ENCODE measurements at regions not wholly inside any gene's neighbourhood (a gene's known extent, or its start where the extent isn't known, plus 50 kb on each side); places are given as distances from the start of the nearest gene placed in this dataset.

GRCh38 chr15:61746589-61746988 lies 313.7 kb downstream of the VPS13C start:
- Histone ChIP-seq H3K9me3 (ENCODE audit: control insufficient read depth in 3 of 3, low read length in 3 of 3) (no peaks in the 10 kb centered on the region), H3K27me3 (ENCODE audit: control insufficient read depth in 3 of 3, insufficient read depth in 3 of 3, low read length in 3 of 3) (no peaks in the 10 kb centered on the region), H3K4me3 (ENCODE audit: low read length in 3 of 3) (no peak overlapping the region), H3K27ac (ENCODE audit: low read depth, low read length) (no peak overlapping the region), H3K4me1 (ENCODE audit: control insufficient read depth in 3 of 3, insufficient read depth in 3 of 3, low read length in 3 of 3) (no peaks in the 10 kb centered on the region), H3K36me3 (ENCODE audit: control insufficient read depth in 3 of 3, insufficient read depth in 3 of 3, low read length in 3 of 3) (no peaks in the 10 kb centered on the region), H3K9ac (ENCODE audit: low read depth in 1 of 3, low read length in 3 of 3) (no peak overlapping the region)

GRCh38 chr15:61743345-61743909 lies 316.8 kb downstream of the VPS13C start:
- Histone ChIP-seq H3K4me1 (ENCODE audit: control insufficient read depth in 3 of 3, insufficient read depth in 3 of 3, low read length in 3 of 3) (no peaks in the 10 kb centered on the region), H3K4me3 (ENCODE audit: low read length in 3 of 3) (no peak overlapping the region), H3K27ac (ENCODE audit: low read depth, low read length) (no peak overlapping the region), H3K27me3 (ENCODE audit: control insufficient read depth in 3 of 3, insufficient read depth in 3 of 3, low read length in 3 of 3) (no peaks in the 10 kb centered on the region), H3K9me3 (ENCODE audit: control insufficient read depth in 3 of 3, low read length in 3 of 3) (no peaks in the 10 kb centered on the region), H3K9ac (ENCODE audit: low read depth in 1 of 3, low read length in 3 of 3) (no peak overlapping the region), H3K36me3 (ENCODE audit: control insufficient read depth in 3 of 3, insufficient read depth in 3 of 3, low read length in 3 of 3) (no peaks in the 10 kb centered on the region)

DNA sequence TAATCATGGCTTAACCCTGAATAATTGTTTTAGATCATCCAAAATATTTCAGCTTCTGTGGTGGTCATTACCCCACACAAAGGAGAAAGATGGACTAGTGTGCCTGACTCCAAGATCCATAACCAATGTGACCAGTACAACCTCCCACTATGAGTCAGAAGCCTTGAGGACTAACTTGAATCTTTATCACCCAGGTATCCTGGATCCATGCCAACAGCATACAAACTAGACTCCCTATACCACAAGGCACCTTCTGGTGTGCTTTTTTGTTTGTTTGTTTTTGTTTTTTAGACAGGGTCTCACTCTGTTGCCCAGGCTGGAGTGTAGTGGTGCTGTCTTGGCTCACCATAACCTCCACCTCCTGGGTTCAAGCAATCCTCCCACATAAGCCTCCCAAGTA lies 317.7 kb downstream of the VPS13C start:
- Histone ChIP-seq H3K9ac (ENCODE audit: low read depth in 1 of 3, low read length in 3 of 3) (no peak overlapping the region), H3K36me3 (ENCODE audit: control insufficient read depth in 3 of 3, insufficient read depth in 3 of 3, low read length in 3 of 3) (no peaks in the 10 kb centered on the region), H3K9me3 (ENCODE audit: control insufficient read depth in 3 of 3, low read length in 3 of 3) (no peaks in the 10 kb centered on the region), H3K27me3 (ENCODE audit: control insufficient read depth in 3 of 3, insufficient read depth in 3 of 3, low read length in 3 of 3) (no peaks in the 10 kb centered on the region), H3K4me1 (ENCODE audit: control insufficient read depth in 3 of 3, insufficient read depth in 3 of 3, low read length in 3 of 3) (no peaks in the 10 kb centered on the region), H3K27ac (ENCODE audit: low read depth, low read length) (no peak overlapping the region), H3K4me3 (ENCODE audit: low read length in 3 of 3) (no peak overlapping the region)

DNA sequence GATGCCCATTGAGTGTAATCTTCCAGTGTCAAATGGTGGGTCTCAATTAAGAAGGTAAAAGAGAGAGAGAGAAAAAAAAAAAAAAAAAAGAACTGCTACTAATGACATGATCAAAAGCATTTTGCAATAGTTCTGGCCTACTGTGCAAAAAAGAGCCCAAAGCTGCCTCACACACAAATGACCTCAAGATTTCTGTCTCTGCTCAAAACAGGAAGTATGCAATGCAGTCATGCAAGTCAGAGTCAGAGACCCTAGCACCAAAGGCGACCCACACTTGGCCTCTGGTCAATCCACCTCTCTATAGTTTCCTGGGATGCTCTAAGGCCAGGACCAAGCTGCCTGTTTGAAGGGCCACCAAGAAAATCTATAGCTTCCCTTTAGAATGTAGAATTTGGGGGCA lies 323.5 kb downstream of the VPS13C start:
- no peak overlapping the region for H3K4me3 ChIP-seq (ENCODE audit: low read length in 3 of 3)
- no peak overlapping the region for H3K27ac ChIP-seq (ENCODE audit: low read depth, low read length)
- H3K27me3 ChIP-seq (ENCODE audit: control insufficient read depth in 3 of 3, insufficient read depth in 3 of 3, low read length in 3 of 3), result no peaks in the 10 kb centered on the region
- H3K9ac ChIP-seq (ENCODE audit: low read depth in 1 of 3, low read length in 3 of 3), result no peak overlapping the region
- no peaks in the 10 kb centered on the region for H3K36me3 ChIP-seq (ENCODE audit: control insufficient read depth in 3 of 3, insufficient read depth in 3 of 3, low read length in 3 of 3)
- H3K4me1 ChIP-seq (ENCODE audit: control insufficient read depth in 3 of 3, insufficient read depth in 3 of 3, low read length in 3 of 3), result no peaks in the 10 kb centered on the region
- no peaks in the 10 kb centered on the region for H3K9me3 ChIP-seq (ENCODE audit: control insufficient read depth in 3 of 3, low read length in 3 of 3)

DNA sequence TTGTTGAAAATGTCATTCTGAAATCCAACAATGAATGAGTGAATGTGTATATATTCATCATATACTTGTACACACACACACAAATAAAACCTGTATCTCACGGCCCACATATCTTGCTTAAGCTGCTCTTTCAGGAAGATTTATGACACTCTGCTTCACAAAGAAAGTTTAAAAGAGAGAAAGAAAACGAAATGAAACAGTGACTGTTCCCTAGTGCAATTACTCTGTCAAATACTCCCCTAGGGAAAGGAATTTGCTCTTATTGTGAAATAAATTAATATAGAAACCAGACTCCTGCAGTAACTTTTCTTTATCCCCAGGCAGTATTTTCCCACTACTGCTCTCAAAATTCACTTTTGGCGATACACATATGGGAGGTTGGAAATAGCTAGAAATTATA lies 329.1 kb downstream of the VPS13C start:
- H3K4me3 ChIP-seq (ENCODE audit: low read length in 3 of 3), result no peak overlapping the region
- no peak overlapping the region for H3K27ac ChIP-seq (ENCODE audit: low read depth, low read length)
- H3K36me3 ChIP-seq (ENCODE audit: control insufficient read depth in 3 of 3, insufficient read depth in 3 of 3, low read length in 3 of 3), result no peaks in the 10 kb centered on the region
- H3K9ac ChIP-seq (ENCODE audit: low read depth in 1 of 3, low read length in 3 of 3), result no peak overlapping the region
- H3K4me1 ChIP-seq (ENCODE audit: control insufficient read depth in 3 of 3, insufficient read depth in 3 of 3, low read length in 3 of 3), result no peaks in the 10 kb centered on the region
- H3K27me3 ChIP-seq (ENCODE audit: control insufficient read depth in 3 of 3, insufficient read depth in 3 of 3, low read length in 3 of 3), result no peaks in the 10 kb centered on the region
- H3K9me3 ChIP-seq (ENCODE audit: control insufficient read depth in 3 of 3, low read length in 3 of 3), result no peaks in the 10 kb centered on the region

DNA sequence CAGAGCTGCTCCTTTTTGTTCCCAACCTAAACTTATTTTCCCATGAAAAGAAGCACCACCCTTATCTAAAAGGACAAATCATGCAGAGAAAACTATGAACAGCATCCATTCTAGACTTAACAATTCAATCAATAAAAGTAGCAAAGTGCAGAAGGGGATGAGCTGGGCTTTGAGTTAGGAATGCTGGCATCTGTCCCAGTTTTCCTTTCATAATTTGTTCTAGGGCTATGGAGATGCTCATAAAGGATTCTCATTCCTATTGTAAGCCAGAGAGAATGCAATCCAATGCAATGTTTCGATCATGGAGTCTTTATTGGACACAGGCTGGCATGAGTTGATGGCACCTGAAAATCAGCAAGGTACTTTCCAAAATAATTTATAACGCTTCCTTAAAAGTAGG lies 330.6 kb downstream of the VPS13C start:
- no peak overlapping the region for H3K27ac ChIP-seq (ENCODE audit: low read depth, low read length)
- H3K9me3 ChIP-seq (ENCODE audit: control insufficient read depth in 3 of 3, low read length in 3 of 3), result no peaks in the 10 kb centered on the region
- H3K4me1 ChIP-seq (ENCODE audit: control insufficient read depth in 3 of 3, insufficient read depth in 3 of 3, low read length in 3 of 3), result no peaks in the 10 kb centered on the region
- no peak overlapping the region for H3K9ac ChIP-seq (ENCODE audit: low read depth in 1 of 3, low read length in 3 of 3)
- H3K36me3 ChIP-seq (ENCODE audit: control insufficient read depth in 3 of 3, insufficient read depth in 3 of 3, low read length in 3 of 3), result no peaks in the 10 kb centered on the region
- H3K4me3 ChIP-seq (ENCODE audit: low read length in 3 of 3), result no peak overlapping the region
- no peaks in the 10 kb centered on the region for H3K27me3 ChIP-seq (ENCODE audit: control insufficient read depth in 3 of 3, insufficient read depth in 3 of 3, low read length in 3 of 3)

GRCh38 chr15:61726166-61726565 lies 334.1 kb downstream of the VPS13C start:
- Histone ChIP-seq H3K36me3 (ENCODE audit: control insufficient read depth in 3 of 3, insufficient read depth in 3 of 3, low read length in 3 of 3) (no peaks in the 10 kb centered on the region), H3K27me3 (ENCODE audit: control insufficient read depth in 3 of 3, insufficient read depth in 3 of 3, low read length in 3 of 3) (no peaks in the 10 kb centered on the region), H3K4me1 (ENCODE audit: control insufficient read depth in 3 of 3, insufficient read depth in 3 of 3, low read length in 3 of 3) (no peaks in the 10 kb centered on the region), H3K9ac (ENCODE audit: low read depth in 1 of 3, low read length in 3 of 3) (no peak overlapping the region), H3K9me3 (ENCODE audit: control insufficient read depth in 3 of 3, low read length in 3 of 3) (no peaks in the 10 kb centered on the region), H3K4me3 (ENCODE audit: low read length in 3 of 3) (no peak overlapping the region), H3K27ac (ENCODE audit: low read depth, low read length) (no peak overlapping the region)

DNA sequence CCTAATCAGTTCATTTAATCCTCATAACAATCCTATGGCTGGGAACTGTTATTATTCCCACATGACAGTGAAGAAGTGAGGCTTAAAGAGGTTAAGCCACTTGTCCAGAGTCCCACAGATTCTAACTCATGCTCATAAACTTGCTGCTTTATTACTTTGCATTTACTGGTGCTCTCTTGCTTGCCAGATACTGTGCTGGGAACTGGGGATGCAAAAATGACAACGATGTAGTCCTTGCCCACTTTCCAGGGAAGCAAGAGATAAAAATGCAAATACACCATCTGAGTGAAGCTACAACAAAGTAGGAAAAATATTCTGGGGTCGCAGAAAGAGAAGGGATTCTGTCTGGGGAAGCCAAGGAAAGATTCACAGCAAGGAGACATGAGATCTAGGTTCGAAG lies 335.0 kb downstream of the VPS13C start:
- H3K27ac ChIP-seq (ENCODE audit: low read depth, low read length), result no peak overlapping the region
- no peak overlapping the region for H3K4me3 ChIP-seq (ENCODE audit: low read length in 3 of 3)
- H3K36me3 ChIP-seq (ENCODE audit: control insufficient read depth in 3 of 3, insufficient read depth in 3 of 3, low read length in 3 of 3), result no peaks in the 10 kb centered on the region
- no peaks in the 10 kb centered on the region for H3K4me1 ChIP-seq (ENCODE audit: control insufficient read depth in 3 of 3, insufficient read depth in 3 of 3, low read length in 3 of 3)
- no peak overlapping the region for H3K9ac ChIP-seq (ENCODE audit: low read depth in 1 of 3, low read length in 3 of 3)
- H3K9me3 ChIP-seq (ENCODE audit: control insufficient read depth in 3 of 3, low read length in 3 of 3), result no peaks in the 10 kb centered on the region
- H3K27me3 ChIP-seq (ENCODE audit: control insufficient read depth in 3 of 3, insufficient read depth in 3 of 3, low read length in 3 of 3), result no peaks in the 10 kb centered on the region

GRCh38 chr15:61724251-61724939 lies 335.9 kb downstream of the VPS13C start:
- Histone ChIP-seq H3K27ac (ENCODE audit: low read depth, low read length) (no peak overlapping the region), H3K9ac (ENCODE audit: low read depth in 1 of 3, low read length in 3 of 3) (no peak overlapping the region), H3K27me3 (ENCODE audit: control insufficient read depth in 3 of 3, insufficient read depth in 3 of 3, low read length in 3 of 3) (no peaks in the 10 kb centered on the region), H3K36me3 (ENCODE audit: control insufficient read depth in 3 of 3, insufficient read depth in 3 of 3, low read length in 3 of 3) (no peaks in the 10 kb centered on the region), H3K4me3 (ENCODE audit: low read length in 3 of 3) (no peak overlapping the region), H3K4me1 (ENCODE audit: control insufficient read depth in 3 of 3, insufficient read depth in 3 of 3, low read length in 3 of 3) (no peaks in the 10 kb centered on the region), H3K9me3 (ENCODE audit: control insufficient read depth in 3 of 3, low read length in 3 of 3) (no peaks in the 10 kb centered on the region)

DNA sequence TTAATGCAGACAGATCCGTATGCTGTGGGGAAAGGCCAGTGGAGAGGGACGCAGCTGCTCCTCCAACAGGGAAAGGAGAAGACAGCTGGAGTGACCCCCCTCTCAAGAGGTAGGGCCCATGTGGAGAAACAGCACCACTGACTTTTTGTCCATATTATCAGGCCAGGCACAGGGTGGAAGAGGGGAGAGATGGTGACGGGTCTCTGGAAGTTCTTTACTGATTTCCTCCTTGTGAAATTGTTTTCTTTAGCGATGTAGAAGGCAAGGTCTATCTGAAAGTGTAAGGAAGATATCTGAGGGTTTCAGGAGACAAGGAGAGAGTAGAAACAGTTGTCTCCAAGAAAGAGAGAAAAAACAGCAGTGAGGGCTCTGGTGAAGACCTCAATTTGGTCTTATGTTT lies 338.8 kb downstream of the VPS13C start:
- Histone ChIP-seq H3K27ac (ENCODE audit: low read depth, low read length) (no peak overlapping the region), H3K9ac (ENCODE audit: low read depth in 1 of 3, low read length in 3 of 3) (no peak overlapping the region), H3K4me1 (ENCODE audit: control insufficient read depth in 3 of 3, insufficient read depth in 3 of 3, low read length in 3 of 3) (no peaks in the 10 kb centered on the region), H3K27me3 (ENCODE audit: control insufficient read depth in 3 of 3, insufficient read depth in 3 of 3, low read length in 3 of 3) (no peaks in the 10 kb centered on the region), H3K36me3 (ENCODE audit: control insufficient read depth in 3 of 3, insufficient read depth in 3 of 3, low read length in 3 of 3) (no peaks in the 10 kb centered on the region), H3K4me3 (ENCODE audit: low read length in 3 of 3) (no peak overlapping the region), H3K9me3 (ENCODE audit: control insufficient read depth in 3 of 3, low read length in 3 of 3) (no peaks in the 10 kb centered on the region)
